ENCODE measurements at regions not wholly inside any gene's neighbourhood (a gene's known extent, or its start where the extent isn't known, plus 50 kb on each side); places are given as distances from the start of the nearest gene placed in this dataset.

GRCh38 chr4:62870451-62870850 is 1538.8 kb downstream of the TECRL start:
- Histone ChIP-seq H4K20me1 (ENCODE audit: insufficient read depth, poor library complexity, severe bottlenecking) (no peaks in the 10 kb centered on the region), H3K4me3 (no peak overlapping the region), H3K27ac (no peak overlapping the region), H3K9me2 (replicated peaks; ENCODE audit: insufficient read depth) (no peaks in the 10 kb centered on the region), H3K27me3 (no peaks in the 10 kb centered on the region), H2AFZ (no peak overlapping the region), H3K36me3 (replicated peaks; ENCODE audit: insufficient read depth, low read depth) (no peaks in the 10 kb centered on the region), H3K4me1 (ENCODE audit: insufficient read depth) (no peaks in the 10 kb centered on the region), H3K79me2 (no peaks in the 10 kb centered on the region), H3K4me2 (no peak overlapping the region), H3K9me3 (ENCODE audit: low read depth) (no peaks in the 10 kb centered on the region)
- no peak for DNase-seq (ENCODE audit: low spot score)
- 79% methylated on average over 3 of the region's 3 CpGs for WGBS (ENCODE audit: low lambda C conversion rate, missing lambda C conversion rate)
- TF ChIP-seq CTCF (IDR thresholded peaks at IDR 0.05; ENCODE audit: poor library complexity), result no peak
- TF ChIP-seq EZH2phosphoT487 (IDR thresholded peaks at IDR 0.05; ENCODE audit: low read depth, severe bottlenecking, unreplicated experiment), result no peak
- no peak for TF ChIP-seq EZH2 (IDR thresholded peaks at IDR 0.05; ENCODE audit: borderline replicate concordance)

- no peak overlapping the region for H3K27ac ChIP-seq
- TF ChIP-seq EZH2 (IDR thresholded peaks at IDR 0.05; ENCODE audit: borderline replicate concordance) (no peak), EZH2phosphoT487 (IDR thresholded peaks at IDR 0.05; ENCODE audit: low read depth, severe bottlenecking, unreplicated experiment) (no peak), CTCF (IDR thresholded peaks at IDR 0.05; ENCODE audit: poor library complexity) (no peak)
- no peaks in the 10 kb centered on the region for H3K9me2 ChIP-seq (replicated peaks; ENCODE audit: insufficient read depth)
- H3K4me3 ChIP-seq, result no peak overlapping the region
- no peak overlapping the region for H3K4me2 ChIP-seq
- no peaks in the 10 kb centered on the region for H3K27me3 ChIP-seq
- no peaks in the 10 kb centered on the region for H4K20me1 ChIP-seq (ENCODE audit: insufficient read depth, poor library complexity, severe bottlenecking)
- H3K9me3 ChIP-seq (ENCODE audit: low read depth), result no peaks in the 10 kb centered on the region
- H3K36me3 ChIP-seq (replicated peaks; ENCODE audit: insufficient read depth, low read depth), result no peaks in the 10 kb centered on the region
- DNase-seq (ENCODE audit: low spot score), result no peak
- H3K4me1 ChIP-seq (ENCODE audit: insufficient read depth), result no peaks in the 10 kb centered on the region
- no peaks in the 10 kb centered on the region for H3K79me2 ChIP-seq
- H2AFZ ChIP-seq, result no peak overlapping the region
- WGBS (ENCODE audit: low lambda C conversion rate, missing lambda C conversion rate), result 91% methylated on average over 3 of the region's 3 CpGs
Measured at GRCh38 chr4:62865261-62865660, 1544.0 kb downstream of the TECRL start.

DNA sequence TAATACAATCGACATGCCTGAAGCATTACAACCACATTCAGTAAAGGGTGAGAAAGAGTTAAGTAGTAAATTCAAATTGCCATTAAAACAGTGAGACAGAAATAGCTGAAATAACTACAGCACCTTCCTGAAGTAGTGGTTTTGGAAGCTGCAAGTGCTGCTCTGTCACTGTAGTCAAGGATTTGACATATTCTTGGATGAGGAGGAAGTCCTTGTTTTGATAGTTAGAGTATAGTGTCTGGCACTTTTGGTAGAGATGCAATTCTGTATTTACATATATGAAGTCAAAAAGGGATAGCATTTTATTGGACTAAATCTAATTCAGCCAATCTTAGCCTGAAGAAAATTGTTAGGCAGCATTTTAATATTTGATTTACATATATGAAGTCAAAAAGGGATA is 1559.6 kb downstream of the TECRL start:
- TF ChIP-seq EZH2 (IDR thresholded peaks at IDR 0.05; ENCODE audit: borderline replicate concordance) (no peak), CTCF (IDR thresholded peaks at IDR 0.05; ENCODE audit: poor library complexity) (no peak), EZH2phosphoT487 (IDR thresholded peaks at IDR 0.05; ENCODE audit: low read depth, severe bottlenecking, unreplicated experiment) (no peak)
- H3K4me1 ChIP-seq (ENCODE audit: insufficient read depth), result no peaks in the 10 kb centered on the region
- no peak overlapping the region for H3K4me3 ChIP-seq
- H3K36me3 ChIP-seq (replicated peaks; ENCODE audit: insufficient read depth, low read depth), result no peaks in the 10 kb centered on the region
- H3K27ac ChIP-seq, result no peak overlapping the region
- no peak overlapping the region for H2AFZ ChIP-seq
- no peaks in the 10 kb centered on the region for H3K79me2 ChIP-seq
- H3K4me2 ChIP-seq, result no peak overlapping the region
- no peak for DNase-seq (ENCODE audit: low spot score)
- WGBS (ENCODE audit: low lambda C conversion rate, missing lambda C conversion rate), result 72% methylated on average over 1 of the region's 1 CpG
- H3K9me2 ChIP-seq (replicated peaks; ENCODE audit: insufficient read depth), result no peaks in the 10 kb centered on the region
- H4K20me1 ChIP-seq (ENCODE audit: insufficient read depth, poor library complexity, severe bottlenecking), result no peaks in the 10 kb centered on the region
- no peaks in the 10 kb centered on the region for H3K9me3 ChIP-seq (ENCODE audit: low read depth)
- no peaks in the 10 kb centered on the region for H3K27me3 ChIP-seq

DNA sequence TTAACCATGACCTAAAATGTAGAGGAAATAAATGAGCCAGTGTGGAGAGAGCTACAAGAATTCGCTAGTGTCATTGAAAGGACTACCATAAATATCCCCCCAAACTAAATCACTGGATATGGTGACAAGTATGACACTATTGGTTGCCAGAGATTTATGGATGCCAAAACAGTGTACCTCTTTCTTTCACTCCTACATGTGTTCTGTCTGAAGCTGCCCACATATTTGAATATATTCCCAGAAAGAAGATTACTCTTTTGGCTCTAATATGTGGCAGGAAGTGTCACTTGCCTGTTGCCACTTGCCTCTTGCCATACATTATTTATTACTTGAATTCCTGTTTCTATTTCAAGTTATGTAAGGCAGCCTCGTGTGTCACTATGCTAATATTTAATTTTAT is 1573.6 kb downstream of the TECRL start:
- no peak for DNase-seq (ENCODE audit: low spot score)
- Histone ChIP-seq H3K27me3 (no peaks in the 10 kb centered on the region), H3K79me2 (no peaks in the 10 kb centered on the region), H2AFZ (no peak overlapping the region), H3K4me2 (no peak overlapping the region), H4K20me1 (ENCODE audit: insufficient read depth, poor library complexity, severe bottlenecking) (no peaks in the 10 kb centered on the region), H3K9me2 (replicated peaks; ENCODE audit: insufficient read depth) (no peaks in the 10 kb centered on the region), H3K36me3 (replicated peaks; ENCODE audit: insufficient read depth, low read depth) (no peaks in the 10 kb centered on the region), H3K27ac (no peak overlapping the region), H3K4me1 (ENCODE audit: insufficient read depth) (no peaks in the 10 kb centered on the region), H3K4me3 (no peak overlapping the region), H3K9me3 (ENCODE audit: low read depth) (no peaks in the 10 kb centered on the region)
- whole genome bisulfite sequencing (ENCODE audit: low lambda C conversion rate, missing lambda C conversion rate), result 67% methylated on average over 2 of the region's 2 CpGs
- TF ChIP-seq CTCF (IDR thresholded peaks at IDR 0.05; ENCODE audit: poor library complexity) (no peak), EZH2phosphoT487 (IDR thresholded peaks at IDR 0.05; ENCODE audit: low read depth, severe bottlenecking, unreplicated experiment) (no peak), EZH2 (IDR thresholded peaks at IDR 0.05; ENCODE audit: borderline replicate concordance) (no peak)
